ENCODE measurements at regions not wholly inside any gene's neighbourhood (a gene's known extent, or its start where the extent isn't known, plus 50 kb on each side); places are given as distances from the start of the nearest gene placed in this dataset.

DNA sequence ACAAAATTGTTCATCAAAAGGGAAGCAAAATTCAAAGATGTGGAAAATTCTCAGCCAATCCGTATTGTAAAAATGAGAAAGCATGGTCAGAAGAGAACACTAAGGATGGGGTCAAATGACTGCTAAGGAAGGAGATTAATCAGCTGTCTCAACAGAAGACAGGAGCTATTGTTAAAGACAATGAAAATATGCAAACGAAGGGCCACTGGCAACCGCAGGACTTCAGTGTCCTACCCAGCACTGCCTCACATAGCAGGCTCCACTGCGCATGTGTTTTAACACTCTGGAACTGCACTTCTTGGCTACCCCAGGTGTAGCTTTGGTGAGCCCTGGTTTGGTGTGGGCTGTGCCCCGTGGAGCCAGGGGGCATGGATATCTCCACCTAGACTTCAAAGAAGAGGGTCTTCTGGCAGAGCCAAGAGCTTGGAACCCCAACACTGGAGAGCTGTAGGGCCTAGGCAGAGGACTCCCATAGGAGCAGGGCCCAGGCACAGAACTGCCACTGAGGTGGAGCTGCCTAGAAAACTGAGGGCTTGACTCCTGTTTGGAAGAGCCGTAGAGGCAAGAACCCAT lies 176.2 kb upstream of the GDF10 start:
- TF ChIP-seq SIN3A (IDR thresholded peaks at IDR 0.05; ENCODE audit: borderline replicate concordance, insufficient read depth, low read depth, low read length): no peak
- no peak for TF ChIP-seq POLR2AphosphoS5 (IDR thresholded peaks at IDR 0.05; ENCODE audit: low read depth, low read length)
- TF ChIP-seq, protein P1, sequence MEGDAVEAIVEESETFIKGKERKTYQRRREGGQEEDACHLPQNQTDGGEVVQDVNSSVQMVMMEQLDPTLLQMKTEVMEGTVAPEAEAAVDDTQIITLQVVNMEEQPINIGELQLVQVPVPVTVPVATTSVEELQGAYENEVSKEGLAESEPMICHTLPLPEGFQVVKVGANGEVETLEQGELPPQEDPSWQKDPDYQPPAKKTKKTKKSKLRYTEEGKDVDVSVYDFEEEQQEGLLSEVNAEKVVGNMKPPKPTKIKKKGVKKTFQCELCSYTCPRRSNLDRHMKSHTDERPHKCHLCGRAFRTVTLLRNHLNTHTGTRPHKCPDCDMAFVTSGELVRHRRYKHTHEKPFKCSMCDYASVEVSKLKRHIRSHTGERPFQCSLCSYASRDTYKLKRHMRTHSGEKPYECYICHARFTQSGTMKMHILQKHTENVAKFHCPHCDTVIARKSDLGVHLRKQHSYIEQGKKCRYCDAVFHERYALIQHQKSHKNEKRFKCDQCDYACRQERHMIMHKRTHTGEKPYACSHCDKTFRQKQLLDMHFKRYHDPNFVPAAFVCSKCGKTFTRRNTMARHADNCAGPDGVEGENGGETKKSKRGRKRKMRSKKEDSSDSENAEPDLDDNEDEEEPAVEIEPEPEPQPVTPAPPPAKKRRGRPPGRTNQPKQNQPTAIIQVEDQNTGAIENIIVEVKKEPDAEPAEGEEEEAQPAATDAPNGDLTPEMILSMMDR (IDR thresholded peaks at IDR 0.05): no peak
